NCI-H2196 treated with DMSO at 0.1 percent for 48 hours (cell line): ENCODE measurements at regions not wholly inside any gene's neighbourhood (a gene's known extent, or its start where the extent isn't known, plus 50 kb on each side); places are given as distances from the start of the nearest gene placed in this dataset.
"Not testable (repeated sequence)": the region's sequence is repeated elsewhere in the genome, so short reads cannot be mapped to it uniquely, and the experiment has no call there.

Experiments
- DNase-seq: peaks from one replicate; lab custom pipeline; 2025; ENCODE audit not compliant: unreplicated experiment; lab: John Stamatoyannopoulos, UW

GRCh38 chr4:155592179-155592937, 74.3 kb upstream of the GUCY1A1 start:
- DNase-seq = no peak

- DNase-seq = no peak
Measured at GRCh38 chr4:155591738-155592143, 74.9 kb upstream of the GUCY1A1 start.

- no peak for DNase-seq
Measured at GRCh38 chr4:155590796-155591585, 75.7 kb upstream of the GUCY1A1 start.

GRCh38 chr4:155588437-155588836, 78.2 kb upstream of the GUCY1A1 start:
- no peak for DNase-seq

GRCh38 chr4:155587766-155588165, 78.9 kb upstream of the GUCY1A1 start:
- no peak for DNase-seq

- DNase-seq = no peak
Measured at GRCh38 chr4:155582971-155583437, 83.6 kb upstream of the GUCY1A1 start.

- no peak for DNase-seq
Measured at GRCh38 chr4:155582041-155582440, 84.6 kb upstream of the GUCY1A1 start.

- DNase-seq = no peak
Measured at GRCh38 chr4:155578726-155579370, 87.8 kb upstream of the GUCY1A1 start.

- DNase-seq = no peak
Measured at GRCh38 chr4:155578219-155578618, 88.4 kb upstream of the GUCY1A1 start.

- DNase-seq = not testable (repeated sequence)
Measured at GRCh38 chr4:155574329-155574728, 92.3 kb upstream of the GUCY1A1 start.

GRCh38 chr4:155573126-155573525, 93.5 kb upstream of the GUCY1A1 start:
- no peak for DNase-seq

- DNase-seq = no peak
Measured at GRCh38 chr4:155572106-155572703, 94.4 kb upstream of the GUCY1A1 start.

- no peak for DNase-seq
Measured at GRCh38 chr4:155571184-155571944, 95.3 kb upstream of the GUCY1A1 start.

GRCh38 chr4:155570661-155571060, 96.0 kb upstream of the GUCY1A1 start:
- no peak for DNase-seq

GRCh38 chr4:155569960-155570515, 96.6 kb upstream of the GUCY1A1 start:
- DNase-seq = no peak

- DNase-seq = no peak
Measured at GRCh38 chr4:155569471-155569870, 97.2 kb upstream of the GUCY1A1 start.

GRCh38 chr4:155568641-155569220, 97.9 kb upstream of the GUCY1A1 start:
- DNase-seq = no peak

GRCh38 chr4:155566354-155566753, 100.3 kb upstream of the GUCY1A1 start:
- no peak for DNase-seq

- DNase-seq = no peak
Measured at GRCh38 chr4:155565776-155566175, 100.9 kb upstream of the GUCY1A1 start.

GRCh38 chr4:155565330-155565729, 101.3 kb upstream of the GUCY1A1 start:
- DNase-seq = no peak
